ENCODE measurements at regions not wholly inside any gene's neighbourhood (a gene's known extent, or its start where the extent isn't known, plus 50 kb on each side); places are given as distances from the start of the nearest gene placed in this dataset.

DNA sequence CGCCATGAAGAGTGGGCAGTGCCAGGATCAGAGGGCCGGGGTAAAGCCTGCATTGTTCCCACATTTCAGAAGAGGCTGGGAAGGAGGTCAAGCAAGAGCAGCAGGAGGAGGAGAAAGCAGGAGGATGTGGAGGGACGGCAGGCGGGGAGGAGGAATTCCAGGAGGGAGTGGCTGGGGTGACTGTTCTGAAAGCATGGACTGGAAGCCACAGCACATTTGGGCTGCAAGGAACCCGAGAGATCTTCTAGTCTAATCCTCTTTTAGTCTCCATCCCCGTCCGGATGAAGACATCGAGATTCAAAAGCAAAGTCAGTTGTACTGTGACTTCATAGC is 76.9 kb downstream of the FAM50B start:
- no peaks in the 10 kb centered on the region for H3F3A ChIP-seq (ENCODE audit: control insufficient read depth, insufficient read depth)
- H4K20me1 ChIP-seq (ENCODE audit: control insufficient read depth, insufficient read depth, low read depth, low read length) = no peaks in the 10 kb centered on the region
- no peak overlapping the region for H3K4me2 ChIP-seq (ENCODE audit: low read length)
- no peaks in the 10 kb centered on the region for H3K9me3 ChIP-seq (ENCODE audit: control insufficient read depth, insufficient read depth, low read length)
- H3K79me2 ChIP-seq (ENCODE audit: control insufficient read depth, low read length) = no peaks in the 10 kb centered on the region
- no peaks in the 10 kb centered on the region for H3K27me3 ChIP-seq (ENCODE audit: control insufficient read depth, low read length)
- no peaks in the 10 kb centered on the region for H3K9me2 ChIP-seq (replicated peaks; ENCODE audit: control insufficient read depth, low read length)
- TF ChIP-seq EZH2phosphoT487 (IDR thresholded peaks at IDR 0.05; ENCODE audit: borderline replicate concordance, low read length) = no peak
- TF ChIP-seq, protein P1, sequence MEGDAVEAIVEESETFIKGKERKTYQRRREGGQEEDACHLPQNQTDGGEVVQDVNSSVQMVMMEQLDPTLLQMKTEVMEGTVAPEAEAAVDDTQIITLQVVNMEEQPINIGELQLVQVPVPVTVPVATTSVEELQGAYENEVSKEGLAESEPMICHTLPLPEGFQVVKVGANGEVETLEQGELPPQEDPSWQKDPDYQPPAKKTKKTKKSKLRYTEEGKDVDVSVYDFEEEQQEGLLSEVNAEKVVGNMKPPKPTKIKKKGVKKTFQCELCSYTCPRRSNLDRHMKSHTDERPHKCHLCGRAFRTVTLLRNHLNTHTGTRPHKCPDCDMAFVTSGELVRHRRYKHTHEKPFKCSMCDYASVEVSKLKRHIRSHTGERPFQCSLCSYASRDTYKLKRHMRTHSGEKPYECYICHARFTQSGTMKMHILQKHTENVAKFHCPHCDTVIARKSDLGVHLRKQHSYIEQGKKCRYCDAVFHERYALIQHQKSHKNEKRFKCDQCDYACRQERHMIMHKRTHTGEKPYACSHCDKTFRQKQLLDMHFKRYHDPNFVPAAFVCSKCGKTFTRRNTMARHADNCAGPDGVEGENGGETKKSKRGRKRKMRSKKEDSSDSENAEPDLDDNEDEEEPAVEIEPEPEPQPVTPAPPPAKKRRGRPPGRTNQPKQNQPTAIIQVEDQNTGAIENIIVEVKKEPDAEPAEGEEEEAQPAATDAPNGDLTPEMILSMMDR (IDR thresholded peaks at IDR 0.05; ENCODE audit: low read depth, low read length, poor library complexity, severe bottlenecking) = no peak
- H3K4me3 ChIP-seq (ENCODE audit: low read length) = no peak overlapping the region
- no peaks in the 10 kb centered on the region for H3K36me3 ChIP-seq (ENCODE audit: control insufficient read depth, low read length)
- H3K27ac ChIP-seq (ENCODE audit: low read depth, low read length) = no peak overlapping the region
- no peaks in the 10 kb centered on the region for H3K4me1 ChIP-seq (ENCODE audit: control insufficient read depth, low read length)

DNA sequence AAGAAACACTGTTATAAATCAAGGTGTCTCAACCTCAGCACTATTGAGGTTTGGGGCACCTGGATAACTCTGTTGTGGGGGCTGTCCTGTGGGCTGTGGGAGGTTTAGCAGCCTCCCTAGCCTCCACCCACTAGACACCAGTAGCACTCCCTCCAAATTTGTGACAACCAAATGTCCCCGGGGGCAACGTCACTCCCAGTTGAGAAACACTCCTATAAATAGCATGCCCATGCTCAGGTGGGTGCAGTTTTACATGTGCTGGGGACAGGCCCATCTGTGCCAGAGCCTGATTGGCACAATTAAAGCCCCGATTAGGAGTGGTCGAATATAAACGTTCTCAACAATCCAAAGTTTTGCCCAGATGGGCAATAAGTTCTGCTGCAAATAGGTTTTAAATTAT is 78.9 kb downstream of the FAM50B start:
- H3F3A ChIP-seq (ENCODE audit: control insufficient read depth, insufficient read depth) = no peaks in the 10 kb centered on the region
- no peak for TF ChIP-seq EZH2phosphoT487 (IDR thresholded peaks at IDR 0.05; ENCODE audit: borderline replicate concordance, low read length)
- TF ChIP-seq, protein P1 (IDR thresholded peaks at IDR 0.05; ENCODE audit: low read depth, low read length, poor library complexity, severe bottlenecking) = no peak
- no peaks in the 10 kb centered on the region for H3K79me2 ChIP-seq (ENCODE audit: control insufficient read depth, low read length)
- H3K36me3 ChIP-seq (ENCODE audit: control insufficient read depth, low read length) = no peaks in the 10 kb centered on the region
- H3K4me3 ChIP-seq (ENCODE audit: low read length) = no peak overlapping the region
- no peaks in the 10 kb centered on the region for H3K9me2 ChIP-seq (replicated peaks; ENCODE audit: control insufficient read depth, low read length)
- H3K27me3 ChIP-seq (ENCODE audit: control insufficient read depth, low read length) = no peaks in the 10 kb centered on the region
- no peaks in the 10 kb centered on the region for H3K9me3 ChIP-seq (ENCODE audit: control insufficient read depth, insufficient read depth, low read length)
- no peak overlapping the region for H3K27ac ChIP-seq (ENCODE audit: low read depth, low read length)
- H4K20me1 ChIP-seq (ENCODE audit: control insufficient read depth, insufficient read depth, low read depth, low read length) = no peaks in the 10 kb centered on the region
- H3K4me1 ChIP-seq (ENCODE audit: control insufficient read depth, low read length) = no peaks in the 10 kb centered on the region
- no peak overlapping the region for H3K4me2 ChIP-seq (ENCODE audit: low read length)

DNA sequence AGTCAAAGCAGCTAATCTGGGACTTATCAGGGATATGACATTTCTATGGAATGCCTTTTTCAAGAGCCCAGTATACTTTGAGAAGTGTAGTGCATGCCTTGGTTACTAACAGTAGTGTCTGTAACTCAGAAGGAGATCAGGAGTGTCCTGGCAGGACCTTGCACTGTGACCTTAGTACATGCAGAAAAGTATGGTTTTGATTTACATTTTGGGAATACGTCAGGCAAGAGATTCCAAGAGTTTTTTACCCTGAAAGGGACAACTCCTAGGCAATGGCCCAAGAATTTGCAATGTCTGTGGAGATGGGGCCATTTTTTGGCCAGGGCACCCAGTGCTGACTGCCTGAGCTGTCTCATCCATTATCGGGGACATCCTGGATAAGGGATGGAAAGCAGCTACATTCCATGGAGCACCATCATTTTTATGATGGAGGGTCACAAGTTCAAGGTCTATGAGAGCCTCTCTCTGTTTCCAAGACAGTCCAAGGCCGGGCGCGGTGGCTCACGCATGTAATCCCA is 80.2 kb downstream of the FAM50B start:
- Histone ChIP-seq H3K9me2 (replicated peaks; ENCODE audit: control insufficient read depth, low read length) (no peaks in the 10 kb centered on the region), H3K27me3 (ENCODE audit: control insufficient read depth, low read length) (0 out of 2 replicates have a peak, but pooled peaks cover 3% of the 10 kb centered on the region), H4K20me1 (ENCODE audit: control insufficient read depth, insufficient read depth, low read depth, low read length) (no peaks in the 10 kb centered on the region), H3K36me3 (ENCODE audit: control insufficient read depth, low read length) (no peaks in the 10 kb centered on the region), H3F3A (ENCODE audit: control insufficient read depth, insufficient read depth) (no peaks in the 10 kb centered on the region), H3K27ac (ENCODE audit: low read depth, low read length) (no peak overlapping the region), H3K4me2 (ENCODE audit: low read length) (no peak overlapping the region), H3K79me2 (ENCODE audit: control insufficient read depth, low read length) (no peaks in the 10 kb centered on the region), H3K9me3 (ENCODE audit: control insufficient read depth, insufficient read depth, low read length) (no peaks in the 10 kb centered on the region), H3K4me3 (ENCODE audit: low read length) (no peak overlapping the region), H3K4me1 (ENCODE audit: control insufficient read depth, low read length) (no peaks in the 10 kb centered on the region)
- no peak for TF ChIP-seq EZH2phosphoT487 (IDR thresholded peaks at IDR 0.05; ENCODE audit: borderline replicate concordance, low read length)
- TF ChIP-seq, protein P1 (IDR thresholded peaks at IDR 0.05; ENCODE audit: low read depth, low read length, poor library complexity, severe bottlenecking) = no peak

Data from DOHH2 (cell line).